Central memory CD8-positive, alpha-beta T cell (primary cell): ENCODE measurements at regions not wholly inside any gene's neighbourhood (a gene's known extent, or its start where the extent isn't known, plus 50 kb on each side); places are given as distances from the start of the nearest gene placed in this dataset.
"Not testable (repeated sequence)": the region's sequence is repeated elsewhere in the genome, so short reads cannot be mapped to it uniquely, and the experiment has no call there.

Source experiments
- ATAC-seq: fragments of 150-1000 bp; cut with Tn5 transposase; replicated peaks from 2 replicates; pipeline ENCODE4 v1.10.0; 2022; ENCODE audit warnings: mild to moderate bottlenecking, moderate FRiP score, moderate number of reproducible peaks; ENCODE audit not compliant: poor library complexity, severe bottlenecking; ENCODE audit errors: extremely low read depth
- DNase-seq, 2 donors: peaks; one replicate each; pipeline ENCODE4 v3.0.0; 2021; ENCODE audit warnings: low spot score in 2 of 2
- H3K27ac Mint-ChIP-seq: one replicate; pipeline ENCODE4 v1.8.0; 2022; ENCODE audit warnings: low read depth, mild to moderate bottlenecking, moderate library complexity, mixed read lengths
- H3K27me3 Mint-ChIP-seq: one replicate; pipeline ENCODE4 v1.8.0; 2022; ENCODE audit warnings: mixed read lengths
- H3K36me3 Mint-ChIP-seq: one replicate; pipeline ENCODE4 v1.8.0; 2022; ENCODE audit warnings: mild to moderate bottlenecking, moderate library complexity, mixed read lengths; ENCODE audit not compliant: insufficient read depth
- H3K4me1 Mint-ChIP-seq: one replicate; pipeline ENCODE4 v1.8.0; 2022; ENCODE audit warnings: mixed read lengths
- H3K4me3 Mint-ChIP-seq: one replicate; pipeline ENCODE4 v1.8.0; 2022; ENCODE audit warnings: mild to moderate bottlenecking, moderate library complexity, mixed read lengths
- H3K9me3 Mint-ChIP-seq: one replicate; pipeline ENCODE4 v1.8.0; 2022; ENCODE audit warnings: mixed read lengths

- H3K27ac Mint-ChIP-seq, H3K27me3 Mint-ChIP-seq, DNase-seq, ATAC-seq, H3K4me1 Mint-ChIP-seq, H3K4me3 Mint-ChIP-seq, H3K9me3 Mint-ChIP-seq, H3K36me3 Mint-ChIP-seq: not testable (repeated sequence)
Observed at GRCh38 chr16:33976521-33976920, 517.1 kb downstream of the TP53TG3F start.

GRCh38 chr16:33978784-33979183 is 519.4 kb downstream of the TP53TG3F start:
- H3K36me3 Mint-ChIP-seq, H3K27me3 Mint-ChIP-seq, ATAC-seq, DNase-seq, H3K4me3 Mint-ChIP-seq, H3K4me1 Mint-ChIP-seq, H3K27ac Mint-ChIP-seq, H3K9me3 Mint-ChIP-seq: not testable (repeated sequence)

GRCh38 chr16:33979613-33980012 is 520.2 kb downstream of the TP53TG3F start:
- not testable (repeated sequence) for ATAC-seq, H3K4me1 Mint-ChIP-seq, H3K4me3 Mint-ChIP-seq, H3K27me3 Mint-ChIP-seq, H3K27ac Mint-ChIP-seq, H3K36me3 Mint-ChIP-seq, DNase-seq, H3K9me3 Mint-ChIP-seq

- not testable (repeated sequence) for H3K27me3 Mint-ChIP-seq, H3K27ac Mint-ChIP-seq, H3K4me1 Mint-ChIP-seq, DNase-seq, ATAC-seq, H3K4me3 Mint-ChIP-seq, H3K9me3 Mint-ChIP-seq, H3K36me3 Mint-ChIP-seq
Observed at GRCh38 chr16:33980736-33981135, 521.3 kb downstream of the TP53TG3F start.

GRCh38 chr16:33984428-33984827 is 525.0 kb downstream of the TP53TG3F start:
- H3K27me3 Mint-ChIP-seq, H3K36me3 Mint-ChIP-seq, DNase-seq, H3K4me3 Mint-ChIP-seq, H3K4me1 Mint-ChIP-seq, H3K9me3 Mint-ChIP-seq, H3K27ac Mint-ChIP-seq, ATAC-seq: not testable (repeated sequence)

- H3K36me3 Mint-ChIP-seq, DNase-seq, H3K27ac Mint-ChIP-seq, H3K27me3 Mint-ChIP-seq, H3K4me3 Mint-ChIP-seq, H3K9me3 Mint-ChIP-seq, ATAC-seq, H3K4me1 Mint-ChIP-seq: not testable (repeated sequence)
Observed at GRCh38 chr16:33986521-33986920, 527.1 kb downstream of the TP53TG3F start.

GRCh38 chr16:33987348-33987963 is 528.0 kb downstream of the TP53TG3F start:
- H3K36me3 Mint-ChIP-seq, H3K27ac Mint-ChIP-seq, H3K4me3 Mint-ChIP-seq, H3K27me3 Mint-ChIP-seq, ATAC-seq, H3K4me1 Mint-ChIP-seq, DNase-seq, H3K9me3 Mint-ChIP-seq: not testable (repeated sequence)

GRCh38 chr16:33988012-33988411 is 528.6 kb downstream of the TP53TG3F start:
- not testable (repeated sequence) for H3K27ac Mint-ChIP-seq, DNase-seq, H3K4me1 Mint-ChIP-seq, H3K9me3 Mint-ChIP-seq, H3K4me3 Mint-ChIP-seq, H3K36me3 Mint-ChIP-seq, H3K27me3 Mint-ChIP-seq, ATAC-seq

- not testable (repeated sequence) for H3K4me1 Mint-ChIP-seq, H3K4me3 Mint-ChIP-seq, DNase-seq, H3K36me3 Mint-ChIP-seq, H3K27ac Mint-ChIP-seq, H3K27me3 Mint-ChIP-seq, H3K9me3 Mint-ChIP-seq, ATAC-seq
Observed at GRCh38 chr16:33990488-33990887, 531.1 kb downstream of the TP53TG3F start.

GRCh38 chr16:33992513-33993177 is 533.2 kb downstream of the TP53TG3F start:
- H3K9me3 Mint-ChIP-seq, H3K36me3 Mint-ChIP-seq, H3K4me3 Mint-ChIP-seq, DNase-seq, H3K27ac Mint-ChIP-seq, H3K4me1 Mint-ChIP-seq, H3K27me3 Mint-ChIP-seq, ATAC-seq: not testable (repeated sequence)

GRCh38 chr16:33994207-33994606 is 534.8 kb downstream of the TP53TG3F start:
- not testable (repeated sequence) for ATAC-seq, H3K36me3 Mint-ChIP-seq, H3K4me1 Mint-ChIP-seq, H3K4me3 Mint-ChIP-seq, H3K27ac Mint-ChIP-seq, DNase-seq, H3K9me3 Mint-ChIP-seq, H3K27me3 Mint-ChIP-seq

GRCh38 chr16:33995821-33996372 is 536.5 kb downstream of the TP53TG3F start:
- ATAC-seq, H3K27ac Mint-ChIP-seq, H3K4me3 Mint-ChIP-seq, H3K36me3 Mint-ChIP-seq, H3K27me3 Mint-ChIP-seq, H3K9me3 Mint-ChIP-seq, DNase-seq, H3K4me1 Mint-ChIP-seq: not testable (repeated sequence)

- not testable (repeated sequence) for DNase-seq, H3K4me1 Mint-ChIP-seq
Observed at GRCh38 chr16:34001184-34001583, 541.8 kb downstream of the TP53TG3F start.

More at GRCh38 chr16:34001184-34001583, 541.8 kb downstream of the TP53TG3F start:
- not testable (repeated sequence) for H3K27me3 Mint-ChIP-seq, ATAC-seq, H3K4me3 Mint-ChIP-seq, H3K9me3 Mint-ChIP-seq, H3K36me3 Mint-ChIP-seq, H3K27ac Mint-ChIP-seq
